OCI-LY7 (cell line): ENCODE measurements at regions not wholly inside any gene's neighbourhood (a gene's known extent, or its start where the extent isn't known, plus 50 kb on each side); places are given as distances from the start of the nearest gene placed in this dataset.

Source experiments
- EZH2phosphoT487 ChIP-seq: fragments of 200-600 bp; sonication (generic); IDR thresholded peaks from 2 replicates; pipeline ENCODE4 v1.6.1; 2018; ENCODE audit warnings: low read depth, borderline replicate concordance, mild to moderate bottlenecking, mixed run types, antibody characterized with exemption, low read length, moderate library complexity, mixed read lengths
- TF ChIP-seq, protein P1 (sequence below): fragments of 200-600 bp; sonication (generic); conservative IDR thresholded peaks from 2 replicates; pipeline ENCODE4 v1.5.1; 2014; ENCODE audit warnings: mild to moderate bottlenecking, antibody characterized with exemption, low read length, moderate library complexity, mixed read lengths

GRCh38 chr16:9598731-9599083 lies 507.3 kb downstream of the HAPSTR1 start:
- TF ChIP-seq, protein P1, sequence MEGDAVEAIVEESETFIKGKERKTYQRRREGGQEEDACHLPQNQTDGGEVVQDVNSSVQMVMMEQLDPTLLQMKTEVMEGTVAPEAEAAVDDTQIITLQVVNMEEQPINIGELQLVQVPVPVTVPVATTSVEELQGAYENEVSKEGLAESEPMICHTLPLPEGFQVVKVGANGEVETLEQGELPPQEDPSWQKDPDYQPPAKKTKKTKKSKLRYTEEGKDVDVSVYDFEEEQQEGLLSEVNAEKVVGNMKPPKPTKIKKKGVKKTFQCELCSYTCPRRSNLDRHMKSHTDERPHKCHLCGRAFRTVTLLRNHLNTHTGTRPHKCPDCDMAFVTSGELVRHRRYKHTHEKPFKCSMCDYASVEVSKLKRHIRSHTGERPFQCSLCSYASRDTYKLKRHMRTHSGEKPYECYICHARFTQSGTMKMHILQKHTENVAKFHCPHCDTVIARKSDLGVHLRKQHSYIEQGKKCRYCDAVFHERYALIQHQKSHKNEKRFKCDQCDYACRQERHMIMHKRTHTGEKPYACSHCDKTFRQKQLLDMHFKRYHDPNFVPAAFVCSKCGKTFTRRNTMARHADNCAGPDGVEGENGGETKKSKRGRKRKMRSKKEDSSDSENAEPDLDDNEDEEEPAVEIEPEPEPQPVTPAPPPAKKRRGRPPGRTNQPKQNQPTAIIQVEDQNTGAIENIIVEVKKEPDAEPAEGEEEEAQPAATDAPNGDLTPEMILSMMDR: no peak
- TF ChIP-seq EZH2phosphoT487: no peak
